ENCODE measurements at regions not wholly inside any gene's neighbourhood (a gene's known extent, or its start where the extent isn't known, plus 50 kb on each side); places are given as distances from the start of the nearest gene placed in this dataset.
"Not testable (repeated sequence)": the region's sequence is repeated elsewhere in the genome, so short reads cannot be mapped to it uniquely, and the experiment has no call there.

GRCh38 chr4:112708772-112709171, 71.8 kb downstream of the LARP7 start:
- Mint-ChIP-seq H3K27me3 (ENCODE audit: low read depth) (peaks cover 36% of the 10 kb centered on the region), H3K4me1 (ENCODE audit: low read depth) (peaks cover 23% of the 10 kb centered on the region), H3K27ac (no peak overlapping the region), H3K36me3 (ENCODE audit: low read depth) (peaks cover 2% of the 10 kb centered on the region), H3K9me3 (ENCODE audit: insufficient read depth) (no peaks in the 10 kb centered on the region), H3K4me3 (no peak overlapping the region)
- POLR2A ChIA-PET, result no interaction called here
- ATAC-seq (no peak), DNase-seq (no peak)
- CTCF ChIA-PET, result no interaction called here

GRCh38 chr4:112714922-112715901, 78.3 kb downstream of the LARP7 start:
- Mint-ChIP-seq H3K36me3 (ENCODE audit: low read depth) (no peaks in the 10 kb centered on the region), H3K4me1 (ENCODE audit: low read depth) (no peaks in the 10 kb centered on the region), H3K27me3 (ENCODE audit: low read depth) (peaks cover 12% of the 10 kb centered on the region), H3K27ac (no peak overlapping the region), H3K9me3 (ENCODE audit: insufficient read depth) (no peaks in the 10 kb centered on the region), H3K4me3 (no peak overlapping the region)
- ChIA-PET POLR2A (interaction anchor here (1.0 kb wide), 1 partner anchor 10 kb away, joined by 3 read pairs; no protein-coding TSS in a partner anchor), CTCF (no interaction called here)
- DNase-seq (no peak), ATAC-seq (no peak)

GRCh38 chr4:112717856-112718255, 80.9 kb downstream of the LARP7 start:
- ChIA-PET POLR2A (no interaction called here), CTCF (interaction anchor here (0.9 kb wide), 1 partner anchor 48 kb away, joined by 3 read pairs; no protein-coding TSS in a partner anchor)
- peaks cover 19% of the 10 kb centered on the region for H3K27me3 Mint-ChIP-seq (ENCODE audit: low read depth)
- no peaks in the 10 kb centered on the region for H3K9me3 Mint-ChIP-seq (ENCODE audit: insufficient read depth)
- DNase-seq, result no peak
- ATAC-seq, result no peak
- H3K27ac Mint-ChIP-seq, result no peak overlapping the region
- no peaks in the 10 kb centered on the region for H3K4me1 Mint-ChIP-seq (ENCODE audit: low read depth)
- no peaks in the 10 kb centered on the region for H3K36me3 Mint-ChIP-seq (ENCODE audit: low read depth)
- H3K4me3 Mint-ChIP-seq, result no peak overlapping the region

- Mint-ChIP-seq H3K4me1 (ENCODE audit: low read depth) (no peaks in the 10 kb centered on the region), H3K36me3 (ENCODE audit: low read depth) (no peaks in the 10 kb centered on the region), H3K27ac (no peak overlapping the region), H3K27me3 (ENCODE audit: low read depth) (peaks cover 16% of the 10 kb centered on the region), H3K4me3 (no peak overlapping the region), H3K9me3 (ENCODE audit: insufficient read depth) (no peaks in the 10 kb centered on the region)
- ChIA-PET POLR2A (interaction anchor here (1.0 kb wide), 1 partner anchor 12 kb away, joined by 3 read pairs; no protein-coding TSS in a partner anchor), CTCF (no interaction called here)
- DNase-seq (no peak), ATAC-seq (no peak)
These were observed 84.7 kb downstream of the LARP7 start for GRCh38 chr4:112721627-112722026.

GRCh38 chr4:112726041-112726440, 89.1 kb downstream of the LARP7 start:
- POLR2A ChIA-PET, result no interaction called here

GRCh38 chr4:112727728-112728127, 90.8 kb downstream of the LARP7 start:
- H3K36me3 Mint-ChIP-seq (ENCODE audit: low read depth); H3K27ac Mint-ChIP-seq; H3K9me3 Mint-ChIP-seq (ENCODE audit: insufficient read depth); H3K27me3 Mint-ChIP-seq (ENCODE audit: low read depth); DNase-seq; CTCF ChIA-PET; POLR2A ChIA-PET; H3K4me1 Mint-ChIP-seq (ENCODE audit: low read depth); ATAC-seq; H3K4me3 Mint-ChIP-seq: not testable (repeated sequence)

More at GRCh38 chr4:112726041-112726440, 89.1 kb downstream of the LARP7 start:
- Mint-ChIP-seq H3K9me3 (ENCODE audit: insufficient read depth) (no peaks in the 10 kb centered on the region), H3K4me3 (no peak overlapping the region), H3K27me3 (ENCODE audit: low read depth) (peaks cover 5% of the 10 kb centered on the region), H3K36me3 (ENCODE audit: low read depth) (no peaks in the 10 kb centered on the region), H3K4me1 (ENCODE audit: low read depth) (no peaks in the 10 kb centered on the region), H3K27ac (no peak overlapping the region)
- CTCF ChIA-PET, result no interaction called here
- DNase-seq (no peak), ATAC-seq (no peak)

GRCh38 chr4:112731715-112732114, 94.8 kb downstream of the LARP7 start:
- Mint-ChIP-seq H3K9me3 (ENCODE audit: insufficient read depth) (no peaks in the 10 kb centered on the region), H3K27me3 (ENCODE audit: low read depth) (no peaks in the 10 kb centered on the region), H3K27ac (no peak overlapping the region), H3K4me3 (no peak overlapping the region), H3K36me3 (ENCODE audit: low read depth) (no peaks in the 10 kb centered on the region), H3K4me1 (ENCODE audit: low read depth) (peaks cover 8% of the 10 kb centered on the region)
- CTCF ChIA-PET, result interaction anchor here (1.0 to 1.2 kb wide), 2 partner anchors 31 to 33 kb away, joined by 3 to 4 read pairs; no protein-coding TSS in a partner anchor
- no peak for DNase-seq
- POLR2A ChIA-PET, result no interaction called here
- ATAC-seq, result no peak

- CTCF ChIA-PET, result interaction anchor here (1.0 to 1.2 kb wide), 2 partner anchors 30 to 33 kb away, joined by 3 to 4 read pairs; no protein-coding TSS in a partner anchor
- no peak overlapping the region for H3K27ac Mint-ChIP-seq
- no peak overlapping the region for H3K4me3 Mint-ChIP-seq
- H3K9me3 Mint-ChIP-seq (ENCODE audit: insufficient read depth), result no peaks in the 10 kb centered on the region
- no peak for DNase-seq
- H3K4me1 Mint-ChIP-seq (ENCODE audit: low read depth), result peaks cover 10% of the 10 kb centered on the region
- POLR2A ChIA-PET, result no interaction called here
- ATAC-seq, result no peak
- H3K36me3 Mint-ChIP-seq (ENCODE audit: low read depth), result no peaks in the 10 kb centered on the region
- H3K27me3 Mint-ChIP-seq (ENCODE audit: low read depth), result no peaks in the 10 kb centered on the region
These were observed 95.2 kb downstream of the LARP7 start for GRCh38 chr4:112732142-112732541.

- Mint-ChIP-seq H3K4me3 (no peak overlapping the region), H3K27me3 (ENCODE audit: low read depth) (no peaks in the 10 kb centered on the region), H3K27ac (no peak overlapping the region), H3K9me3 (ENCODE audit: insufficient read depth) (no peaks in the 10 kb centered on the region), H3K4me1 (ENCODE audit: low read depth) (peaks cover 10% of the 10 kb centered on the region), H3K36me3 (ENCODE audit: low read depth) (no peaks in the 10 kb centered on the region)
- ChIA-PET POLR2A (no interaction called here), CTCF (no interaction called here)
- DNase-seq (peak; percentile 25), ATAC-seq (peak; percentile 39)
These were observed 98.6 kb downstream of the LARP7 start for GRCh38 chr4:112735474-112735951.

- no peak for DNase-seq
- CTCF ChIA-PET, result no interaction called here
- no peaks in the 10 kb centered on the region for H3K36me3 Mint-ChIP-seq (ENCODE audit: low read depth)
- H3K27me3 Mint-ChIP-seq (ENCODE audit: low read depth), result no peaks in the 10 kb centered on the region
- ATAC-seq, result no peak
- no peak overlapping the region for H3K27ac Mint-ChIP-seq
- H3K9me3 Mint-ChIP-seq (ENCODE audit: insufficient read depth), result no peaks in the 10 kb centered on the region
- peaks cover 10% of the 10 kb centered on the region for H3K4me1 Mint-ChIP-seq (ENCODE audit: low read depth)
- H3K4me3 Mint-ChIP-seq, result no peak overlapping the region
- POLR2A ChIA-PET, result no interaction called here
These were observed 99.8 kb downstream of the LARP7 start for GRCh38 chr4:112736718-112737135.

GRCh38 chr4:112739442-112739841, 102.5 kb downstream of the LARP7 start:
- DNase-seq (no peak), ATAC-seq (no peak)
- Mint-ChIP-seq H3K4me3 (no peak overlapping the region), H3K9me3 (ENCODE audit: insufficient read depth) (no peaks in the 10 kb centered on the region), H3K27ac (no peak overlapping the region), H3K36me3 (ENCODE audit: low read depth) (no peaks in the 10 kb centered on the region), H3K27me3 (ENCODE audit: low read depth) (no peaks in the 10 kb centered on the region), H3K4me1 (ENCODE audit: low read depth) (peaks cover 10% of the 10 kb centered on the region)
- ChIA-PET POLR2A (no interaction called here), CTCF (interaction anchor here (1.6 kb wide), 1 partner anchor 26 kb away, joined by 3 read pairs; no protein-coding TSS in a partner anchor)

- ChIA-PET POLR2A (no interaction called here), CTCF (interaction anchor here (1.5 kb wide), 1 partner anchor 18 kb away, joined by 6 read pairs; no protein-coding TSS in a partner anchor)
- ATAC-seq (no peak), DNase-seq (no peak)
- no peak overlapping the region for H3K27ac Mint-ChIP-seq
- no peaks in the 10 kb centered on the region for H3K36me3 Mint-ChIP-seq (ENCODE audit: low read depth)
- H3K4me3 Mint-ChIP-seq, result no peak overlapping the region
- H3K4me1 Mint-ChIP-seq (ENCODE audit: low read depth), result no peaks in the 10 kb centered on the region
- H3K9me3 Mint-ChIP-seq (ENCODE audit: insufficient read depth), result no peaks in the 10 kb centered on the region
- peaks cover 11% of the 10 kb centered on the region for H3K27me3 Mint-ChIP-seq (ENCODE audit: low read depth)
These were observed 110.1 kb downstream of the LARP7 start for GRCh38 chr4:112747036-112747435.
